ENCODE measurements at regions not wholly inside any gene's neighbourhood (a gene's known extent, or its start where the extent isn't known, plus 50 kb on each side); places are given as distances from the start of the nearest gene placed in this dataset.

GRCh38 chr9:26412446-26412845 lies 480.2 kb downstream of the CAAP1 start:
- TF ChIP-seq GATA3 (IDR thresholded peaks at IDR 0.05; ENCODE audit: low read depth, low read length) (no peak), GATA2 (IDR thresholded peaks at IDR 0.05; ENCODE audit: low read depth, low read length) (no peak)
